ENCODE measurements at regions not wholly inside any gene's neighbourhood (a gene's known extent, or its start where the extent isn't known, plus 50 kb on each side); places are given as distances from the start of the nearest gene placed in this dataset.

- DNase-seq: no peak
Measured at GRCh38 chr20:40588891-40589290, 100.1 kb downstream of the MAFB start.

DNA sequence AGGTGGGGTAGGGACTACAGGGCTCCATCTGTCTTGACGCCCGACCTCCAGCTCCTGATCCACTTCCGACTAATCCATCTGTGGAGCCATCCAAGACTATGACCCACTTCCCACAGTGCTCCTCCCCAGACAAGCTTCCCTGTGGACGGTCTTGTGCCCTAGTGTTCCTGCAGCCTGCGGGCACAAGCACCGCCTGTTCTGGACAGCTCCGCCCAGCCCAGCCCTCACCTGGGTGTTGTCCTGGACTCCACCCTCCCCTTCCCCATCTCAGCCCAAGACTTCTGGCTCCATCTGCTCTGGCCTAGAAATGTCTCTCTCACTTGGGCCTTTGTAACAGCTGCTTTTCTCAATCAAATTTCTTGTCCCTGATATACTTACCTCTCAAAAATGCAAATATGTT is 102.0 kb downstream of the MAFB start:
- no peak for DNase-seq

DNA sequence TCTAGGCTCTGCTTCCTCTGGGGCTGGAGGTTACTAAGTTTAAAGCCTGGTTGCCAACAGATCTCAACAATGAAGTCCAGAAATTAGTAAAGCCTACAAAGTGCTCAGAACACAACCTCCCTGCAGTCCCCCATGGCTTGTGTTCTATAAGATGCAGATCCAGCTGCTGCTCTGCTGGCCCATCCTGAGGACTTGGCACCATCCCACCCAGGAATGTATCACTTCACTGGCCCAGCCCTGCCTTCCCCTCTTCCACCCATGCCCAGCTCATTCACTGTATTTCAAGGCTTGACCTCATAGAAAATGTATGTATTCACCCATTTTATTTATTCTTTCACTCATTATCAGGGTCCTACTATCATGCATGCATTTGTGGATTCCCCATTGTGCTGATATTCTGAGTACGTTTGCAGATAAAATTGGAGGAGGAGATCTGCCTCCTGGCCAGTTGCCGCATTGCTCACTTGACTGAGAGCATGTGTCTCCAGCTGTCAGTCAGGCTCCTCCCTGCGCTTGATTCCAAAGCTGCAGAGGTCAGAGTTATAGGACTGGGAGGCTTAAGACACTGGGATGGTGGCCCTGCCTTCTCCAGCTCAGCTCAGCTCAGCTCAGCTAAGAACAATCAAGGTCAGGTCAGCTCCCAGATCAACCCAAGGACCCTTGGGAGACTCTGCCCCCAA is 104.8 kb downstream of the MAFB start:
- no peak for DNase-seq

GRCh38 chr20:40583636-40584035 is 105.4 kb downstream of the MAFB start:
- no peak for DNase-seq

- DNase-seq: no peak
Measured at GRCh38 chr20:40583205-40583604, 105.8 kb downstream of the MAFB start.

- no peak for DNase-seq
Measured at GRCh38 chr20:40582531-40582930, 106.5 kb downstream of the MAFB start.

DNA sequence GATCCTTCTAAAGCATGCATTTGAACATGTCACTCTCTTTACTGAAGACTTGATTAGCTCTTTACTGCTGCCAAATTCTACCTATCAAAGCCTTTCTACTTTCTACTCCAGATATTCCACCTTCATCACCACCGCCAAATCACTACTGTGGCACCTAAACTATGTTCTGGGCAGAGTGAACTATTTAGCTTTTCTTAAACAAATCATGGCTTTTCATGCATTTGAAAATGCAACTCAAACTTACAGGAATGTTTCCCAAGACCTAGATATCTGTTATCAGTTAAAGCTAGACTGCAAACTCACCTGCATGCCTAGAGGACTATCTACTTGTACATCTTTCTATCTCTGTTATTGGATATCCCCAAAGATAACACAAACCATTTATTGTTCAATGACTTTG is 109.3 kb downstream of the MAFB start:
- no peak for DNase-seq

GRCh38 chr20:40578961-40579360 is 110.1 kb downstream of the MAFB start:
- DNase-seq: no peak

- no peak for DNase-seq
Measured at GRCh38 chr20:40575851-40576250, 113.2 kb downstream of the MAFB start.

- no peak for DNase-seq
Measured at GRCh38 chr20:40572251-40572650, 116.8 kb downstream of the MAFB start.

GRCh38 chr20:40571639-40572038 is 117.4 kb downstream of the MAFB start:
- DNase-seq: no peak

- no peak for DNase-seq
Measured at GRCh38 chr20:40568200-40568599, 120.8 kb downstream of the MAFB start.

GRCh38 chr20:40565682-40566040 is 123.4 kb downstream of the MAFB start:
- DNase-seq: no peak

- DNase-seq: no peak
Measured at GRCh38 chr20:40565001-40565681, 123.9 kb downstream of the MAFB start.

DNA sequence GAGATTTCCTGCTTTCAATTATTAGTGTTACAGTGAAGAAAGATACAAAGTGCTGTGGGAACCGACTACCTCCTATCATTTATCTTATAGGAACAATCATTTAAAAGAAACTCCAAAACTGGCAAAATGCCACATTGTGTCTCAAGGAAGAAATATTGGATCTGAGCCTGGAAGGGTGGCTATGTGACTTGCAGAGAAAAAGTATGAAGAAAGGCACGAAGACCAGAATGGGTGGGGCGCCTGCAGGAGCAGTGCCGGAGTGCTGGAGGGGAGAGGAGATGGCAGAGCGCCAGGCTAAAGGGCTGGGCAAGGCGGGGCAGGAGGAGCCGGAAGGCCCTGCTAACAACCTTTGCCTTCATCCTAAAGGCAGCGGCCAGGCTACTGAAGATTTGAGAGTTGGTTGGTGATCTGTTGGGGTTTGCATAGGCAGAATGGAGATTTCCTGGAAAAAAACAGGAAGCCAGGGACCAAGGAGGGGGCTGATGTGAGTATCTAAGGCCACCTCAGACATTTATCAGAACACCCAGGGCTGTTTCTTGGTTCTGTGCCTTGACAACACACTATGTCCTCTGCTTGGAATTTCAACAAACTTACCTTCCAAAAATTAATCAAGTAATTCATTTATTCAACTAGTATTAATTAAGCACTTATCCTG is 125.6 kb downstream of the MAFB start:
- no peak for DNase-seq

GRCh38 chr20:40562031-40562430 is 127.0 kb downstream of the MAFB start:
- no peak for DNase-seq

- no peak for DNase-seq
Measured at GRCh38 chr20:40561187-40561586, 127.8 kb downstream of the MAFB start.

DNA sequence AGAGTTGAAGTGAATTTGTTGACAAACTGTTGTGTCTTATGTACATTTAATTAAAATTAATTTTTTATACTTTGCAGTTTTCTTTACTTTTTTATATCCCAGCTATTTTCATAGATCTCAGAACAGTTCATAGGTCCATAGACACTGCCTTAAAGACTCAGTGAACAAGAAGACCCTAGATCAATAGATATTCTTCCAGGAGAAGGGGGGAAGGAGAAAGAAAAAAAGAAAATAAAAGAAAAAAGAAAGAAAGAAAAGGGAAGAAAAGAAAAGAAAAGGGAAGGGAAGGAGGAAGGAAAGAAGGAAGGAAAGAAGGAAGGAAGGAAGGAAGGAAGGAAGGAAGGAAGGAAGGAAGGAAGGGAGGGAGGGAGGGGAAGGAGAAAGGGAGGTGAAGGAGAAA is 130.8 kb downstream of the MAFB start:
- DNase-seq: no peak

DNA sequence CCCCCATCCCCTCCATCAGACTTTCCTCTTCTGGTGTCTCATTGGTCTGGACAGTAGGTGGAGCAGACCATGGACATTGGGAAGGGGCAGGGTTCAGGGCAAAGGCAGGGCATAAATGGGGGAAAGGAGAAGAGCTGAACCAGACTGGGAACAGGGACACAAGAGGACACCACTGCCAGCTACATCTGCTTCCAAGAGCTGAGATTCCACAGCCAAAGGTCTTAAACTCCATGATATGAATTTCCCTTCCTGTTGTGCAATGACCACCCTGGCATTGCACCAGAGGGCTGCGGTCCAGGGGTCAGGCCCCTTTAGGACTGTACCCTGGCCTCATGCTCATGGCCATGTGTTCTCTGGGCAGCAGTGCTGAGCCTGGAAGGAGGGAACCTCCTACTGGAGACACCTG is 137.9 kb downstream of the MAFB start:
- no peak for DNase-seq

- DNase-seq: no peak
Measured at GRCh38 chr20:40547483-40548091, 141.4 kb downstream of the MAFB start.

DNA sequence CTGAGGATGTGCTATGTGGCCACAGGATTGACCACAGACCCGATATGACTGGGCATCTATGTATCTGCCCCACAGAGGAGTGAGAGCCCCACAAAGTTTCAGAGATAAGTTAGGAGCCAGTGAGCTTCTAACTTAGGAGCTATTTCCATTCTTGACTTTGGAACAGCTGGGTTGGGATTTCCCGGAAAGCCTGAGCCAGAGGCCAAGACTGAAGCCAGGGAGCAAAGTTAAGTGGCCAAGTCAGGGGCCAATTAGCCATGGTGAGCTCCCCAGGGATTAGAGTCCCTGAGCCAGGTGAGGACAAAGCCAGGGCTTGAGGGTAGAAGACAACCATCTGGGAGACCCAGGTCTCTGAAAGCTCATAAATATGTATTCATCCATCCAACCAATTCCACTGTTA is 143.6 kb downstream of the MAFB start:
- DNase-seq: no peak

DNA sequence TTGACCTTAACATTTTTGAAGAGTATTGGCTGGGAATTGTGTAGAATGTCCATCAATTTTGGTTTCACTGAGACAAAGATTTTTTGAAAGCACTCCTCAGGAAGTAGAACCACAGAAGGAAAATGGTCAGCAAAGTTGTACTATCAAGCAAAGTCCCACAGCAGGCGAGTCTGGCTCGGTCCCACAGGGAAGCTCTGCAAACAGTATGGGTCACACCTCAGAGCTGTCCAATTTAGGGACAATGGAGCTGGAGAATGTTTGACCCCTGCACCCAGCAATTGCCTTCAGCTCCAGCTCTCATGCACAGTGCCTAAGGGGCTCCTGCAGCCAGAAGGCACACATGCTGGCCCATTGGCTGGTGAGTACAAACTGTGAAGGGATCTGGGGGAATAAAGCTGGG is 147.0 kb downstream of the MAFB start:
- no peak for DNase-seq

DNA sequence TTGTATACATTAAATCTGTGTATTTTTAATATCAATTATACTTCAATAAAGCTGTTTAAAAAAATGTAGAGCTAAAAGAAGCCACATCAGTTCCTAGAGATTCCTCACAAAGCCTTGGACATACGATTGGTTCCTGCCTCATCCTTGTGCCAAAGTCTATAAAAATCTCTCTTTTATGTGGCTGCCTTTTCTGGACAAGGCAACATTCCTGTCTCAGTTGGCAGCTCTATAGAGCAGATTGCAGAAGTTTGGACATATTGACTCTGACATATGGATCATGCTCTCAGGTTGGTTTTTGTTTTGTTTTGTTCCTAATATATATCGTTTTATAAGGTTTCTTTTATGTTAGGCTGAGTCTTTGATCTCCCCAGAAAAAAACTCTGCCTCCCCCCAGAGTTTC is 148.9 kb downstream of the MAFB start:
- no peak for DNase-seq

- DNase-seq: no peak
Measured at GRCh38 chr20:40538131-40538530, 150.9 kb downstream of the MAFB start.
